ENCODE measurements at regions not wholly inside any gene's neighbourhood (a gene's known extent, or its start where the extent isn't known, plus 50 kb on each side); places are given as distances from the start of the nearest gene placed in this dataset.
"Not testable (repeated sequence)": the region's sequence is repeated elsewhere in the genome, so short reads cannot be mapped to it uniquely, and the experiment has no call there.

GRCh38 chr13:76829572-76830327 is 56.5 kb downstream of the KCTD12 start:
- no peak for DNase-seq

GRCh38 chr13:76828316-76828741 is 57.9 kb downstream of the KCTD12 start:
- no peak for DNase-seq

GRCh38 chr13:76826527-76826926 is 59.7 kb downstream of the KCTD12 start:
- no peak for DNase-seq

GRCh38 chr13:76825430-76825829 is 60.8 kb downstream of the KCTD12 start:
- DNase-seq = no peak

GRCh38 chr13:76823969-76824368 is 62.2 kb downstream of the KCTD12 start:
- DNase-seq = peak; percentile 43

GRCh38 chr13:76822698-76823267 is 63.4 kb downstream of the KCTD12 start:
- peak; percentile 30 for DNase-seq

- not testable (repeated sequence) for DNase-seq
Measured at GRCh38 chr13:76821222-76821621, 65.0 kb downstream of the KCTD12 start.

GRCh38 chr13:76820759-76821158 is 65.4 kb downstream of the KCTD12 start:
- DNase-seq = no peak

- DNase-seq = no peak
Measured at GRCh38 chr13:76816394-76816793, 69.8 kb downstream of the KCTD12 start.

GRCh38 chr13:76815344-76815743 is 70.9 kb downstream of the KCTD12 start:
- no peak for DNase-seq

- DNase-seq = no peak
Measured at GRCh38 chr13:76813891-76814290, 72.3 kb downstream of the KCTD12 start.

- DNase-seq = no peak
Measured at GRCh38 chr13:76813000-76813691, 73.1 kb downstream of the KCTD12 start.

- no peak for DNase-seq
Measured at GRCh38 chr13:76812206-76812897, 73.9 kb downstream of the KCTD12 start.

GRCh38 chr13:76809389-76809788 is 76.8 kb downstream of the KCTD12 start:
- no peak for DNase-seq

- DNase-seq = no peak
Measured at GRCh38 chr13:76808927-76809326, 77.3 kb downstream of the KCTD12 start.

GRCh38 chr13:76804801-76805200 is 81.4 kb downstream of the KCTD12 start:
- DNase-seq = no peak

GRCh38 chr13:76803831-76804230 is 82.4 kb downstream of the KCTD12 start:
- DNase-seq = no peak

- DNase-seq = no peak
Measured at GRCh38 chr13:76800943-76801342, 85.3 kb downstream of the KCTD12 start.

GRCh38 chr13:76799696-76800095 is 86.5 kb downstream of the KCTD12 start:
- no peak for DNase-seq

GRCh38 chr13:76798037-76798436 is 88.2 kb downstream of the KCTD12 start:
- DNase-seq = no peak

- no peak for DNase-seq
Measured at GRCh38 chr13:76797361-76797760, 88.8 kb downstream of the KCTD12 start.

- no peak for DNase-seq
Measured at GRCh38 chr13:76796851-76797250, 89.4 kb downstream of the KCTD12 start.
